ENCODE measurements at regions not wholly inside any gene's neighbourhood (a gene's known extent, or its start where the extent isn't known, plus 50 kb on each side); places are given as distances from the start of the nearest gene placed in this dataset.

- H3K4me3 ChIP-seq (ENCODE audit: low read depth, low read length): no peak overlapping the region
- DNase-seq (ENCODE audit: low read depth): no peak
- no peak for TF ChIP-seq CTCF (IDR thresholded peaks at IDR 0.05; ENCODE audit: insufficient read depth, low read length)
Measured at GRCh38 chr18:52190631-52191030, 149.4 kb upstream of the DCC start.

GRCh38 chr18:52200406-52200805, 139.6 kb upstream of the DCC start:
- no peak for TF ChIP-seq CTCF (IDR thresholded peaks at IDR 0.05; ENCODE audit: insufficient read depth, low read length)
- no peak for DNase-seq (ENCODE audit: low read depth)
- H3K4me3 ChIP-seq (ENCODE audit: low read depth, low read length): no peak overlapping the region

GRCh38 chr18:52200921-52201663, 138.9 kb upstream of the DCC start:
- no peak overlapping the region for H3K4me3 ChIP-seq (ENCODE audit: low read depth, low read length)
- TF ChIP-seq CTCF (IDR thresholded peaks at IDR 0.05; ENCODE audit: insufficient read depth, low read length): no peak
- DNase-seq (ENCODE audit: low read depth): no peak

- no peak overlapping the region for H3K4me3 ChIP-seq (ENCODE audit: low read depth, low read length)
- no peak for TF ChIP-seq CTCF (IDR thresholded peaks at IDR 0.05; ENCODE audit: insufficient read depth, low read length)
- no peak for DNase-seq (ENCODE audit: low read depth)
Measured at GRCh38 chr18:52208646-52209045, 131.4 kb upstream of the DCC start.

- TF ChIP-seq CTCF (IDR thresholded peaks at IDR 0.05; ENCODE audit: insufficient read depth, low read length): no peak
- no peak for DNase-seq (ENCODE audit: low read depth)
- H3K4me3 ChIP-seq (ENCODE audit: low read depth, low read length): no peak overlapping the region
Measured at GRCh38 chr18:52216109-52216508, 123.9 kb upstream of the DCC start.

GRCh38 chr18:52216666-52217065, 123.3 kb upstream of the DCC start:
- DNase-seq (ENCODE audit: low read depth): no peak
- no peak for TF ChIP-seq CTCF (IDR thresholded peaks at IDR 0.05; ENCODE audit: insufficient read depth, low read length)
- H3K4me3 ChIP-seq (ENCODE audit: low read depth, low read length): no peak overlapping the region

- no peak overlapping the region for H3K4me3 ChIP-seq (ENCODE audit: low read depth, low read length)
- no peak for DNase-seq (ENCODE audit: low read depth)
- TF ChIP-seq CTCF (IDR thresholded peaks at IDR 0.05; ENCODE audit: insufficient read depth, low read length): no peak
Measured at GRCh38 chr18:52219102-52219501, 120.9 kb upstream of the DCC start.
